ENCODE measurements at regions not wholly inside any gene's neighbourhood (a gene's known extent, or its start where the extent isn't known, plus 50 kb on each side); places are given as distances from the start of the nearest gene placed in this dataset.

DNA sequence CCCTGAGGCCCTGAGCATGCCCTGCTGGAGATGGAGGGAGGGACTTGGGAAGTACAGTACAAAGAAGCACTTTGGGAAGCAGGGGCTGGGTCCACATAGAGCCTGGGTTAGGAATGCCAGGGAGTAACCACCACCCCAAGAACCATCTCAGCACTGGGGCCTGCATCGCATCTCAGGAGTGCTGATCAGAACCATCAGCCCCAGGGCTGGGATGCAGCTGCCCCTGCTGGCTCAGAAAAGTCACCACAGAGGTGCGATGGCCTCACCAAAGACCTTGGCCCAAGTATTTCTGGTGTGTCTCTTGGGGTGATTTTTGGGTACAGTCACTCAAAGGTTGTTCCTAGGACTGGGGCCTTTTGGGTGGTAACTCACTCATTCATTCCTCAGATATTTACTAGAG lies 236.8 kb upstream of the MVB12B start:
- peaks cover 5% of the 10 kb centered on the region for H3K4me1 ChIP-seq (ENCODE audit: control insufficient read depth, extremely low read depth, insufficient read depth, low read length)
- DNase-seq (ENCODE audit: low read depth, low spot score), result no peak
- no peak overlapping the region for H3K9ac ChIP-seq (ENCODE audit: control insufficient read depth, extremely low read depth, insufficient read depth, low read length)
- H3K9me1 ChIP-seq (ENCODE audit: control insufficient read depth, extremely low read depth, insufficient read depth, low read length), result no peaks in the 10 kb centered on the region
- no peaks in the 10 kb centered on the region for H3K9me3 ChIP-seq (ENCODE audit: control insufficient read depth, low read depth, low read length)
- peaks cover 7% of the 10 kb centered on the region for H3K27me3 ChIP-seq (ENCODE audit: control insufficient read depth, extremely low read depth, insufficient read depth, low read length)
- FAIRE-seq, result no peak
- dilution Hi-C loops (cut with MboI; ENCODE audit: extremely low pct_ligation_motif_present, low sequenced_read_pairs), result no loop called here
- no peaks in the 10 kb centered on the region for H3K79me2 ChIP-seq (ENCODE audit: control insufficient read depth, insufficient read depth, low read length)
- H3K36me3 ChIP-seq (ENCODE audit: control insufficient read depth in 2 of 2, extremely low read depth in 1 of 2, insufficient read depth in 2 of 2, low read length in 2 of 2), result no peaks in the 10 kb centered on the region
- no peak overlapping the region for H2AFZ ChIP-seq (ENCODE audit: control insufficient read depth, low read length)
- H3K27ac ChIP-seq (ENCODE audit: control insufficient read depth, insufficient read depth, low read length), result no peak overlapping the region
- TF ChIP-seq EZH2 (IDR thresholded peaks at IDR 0.05; ENCODE audit: low read length), result no peak
- TF ChIP-seq, protein P1, sequence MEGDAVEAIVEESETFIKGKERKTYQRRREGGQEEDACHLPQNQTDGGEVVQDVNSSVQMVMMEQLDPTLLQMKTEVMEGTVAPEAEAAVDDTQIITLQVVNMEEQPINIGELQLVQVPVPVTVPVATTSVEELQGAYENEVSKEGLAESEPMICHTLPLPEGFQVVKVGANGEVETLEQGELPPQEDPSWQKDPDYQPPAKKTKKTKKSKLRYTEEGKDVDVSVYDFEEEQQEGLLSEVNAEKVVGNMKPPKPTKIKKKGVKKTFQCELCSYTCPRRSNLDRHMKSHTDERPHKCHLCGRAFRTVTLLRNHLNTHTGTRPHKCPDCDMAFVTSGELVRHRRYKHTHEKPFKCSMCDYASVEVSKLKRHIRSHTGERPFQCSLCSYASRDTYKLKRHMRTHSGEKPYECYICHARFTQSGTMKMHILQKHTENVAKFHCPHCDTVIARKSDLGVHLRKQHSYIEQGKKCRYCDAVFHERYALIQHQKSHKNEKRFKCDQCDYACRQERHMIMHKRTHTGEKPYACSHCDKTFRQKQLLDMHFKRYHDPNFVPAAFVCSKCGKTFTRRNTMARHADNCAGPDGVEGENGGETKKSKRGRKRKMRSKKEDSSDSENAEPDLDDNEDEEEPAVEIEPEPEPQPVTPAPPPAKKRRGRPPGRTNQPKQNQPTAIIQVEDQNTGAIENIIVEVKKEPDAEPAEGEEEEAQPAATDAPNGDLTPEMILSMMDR (optimal IDR thresholded peaks at IDR 0.05 in 1 of 3, IDR thresholded peaks at IDR 0.05 in 1 of 3, conservative IDR thresholded peaks at IDR 0.05 in 1 of 3; ENCODE audit: extremely low read depth in 1 of 3, insufficient read depth in 2 of 3, low read length in 3 of 3), result no peak
- H3K4me2 ChIP-seq (ENCODE audit: control insufficient read depth, extremely low read depth, insufficient read depth, low read depth, low read length), result no peak overlapping the region
- H4K20me1 ChIP-seq (ENCODE audit: control insufficient read depth, extremely low read depth, insufficient read depth, low read length), result no peaks in the 10 kb centered on the region
- H3K4me3 ChIP-seq (ENCODE audit: control insufficient read depth in 2 of 3, extremely low read depth in 1 of 3, insufficient read depth in 2 of 3, low read depth in 1 of 3, low read length in 3 of 3), result no peak overlapping the region

DNA sequence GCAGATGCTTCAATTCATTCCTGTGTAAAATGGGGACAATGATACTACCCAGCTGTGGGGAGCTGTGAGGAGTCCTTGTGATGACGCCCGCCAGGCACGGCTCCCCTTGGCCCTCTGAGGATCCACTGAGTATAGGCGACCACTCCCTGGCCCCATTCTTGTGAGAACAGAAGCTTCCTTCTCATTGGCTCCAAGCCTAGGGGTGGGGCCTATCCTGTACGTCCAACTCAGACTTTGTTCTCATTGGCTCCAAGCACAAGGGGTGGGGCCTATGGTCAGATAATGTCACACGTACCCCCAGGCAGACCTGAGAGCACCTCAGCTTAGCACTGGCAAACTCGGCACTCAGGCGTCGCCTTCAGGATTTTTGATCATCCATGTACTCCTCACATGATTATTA lies 232.9 kb upstream of the MVB12B start:
- H2AFZ ChIP-seq (ENCODE audit: control insufficient read depth, low read length), result no peak overlapping the region
- FAIRE-seq, result no peak
- no peak overlapping the region for H3K9ac ChIP-seq (ENCODE audit: control insufficient read depth, extremely low read depth, insufficient read depth, low read length)
- H4K20me1 ChIP-seq (ENCODE audit: control insufficient read depth, extremely low read depth, insufficient read depth, low read length), result no peaks in the 10 kb centered on the region
- H3K27me3 ChIP-seq (ENCODE audit: control insufficient read depth, extremely low read depth, insufficient read depth, low read length), result peaks cover 4% of the 10 kb centered on the region
- no peaks in the 10 kb centered on the region for H3K9me1 ChIP-seq (ENCODE audit: control insufficient read depth, extremely low read depth, insufficient read depth, low read length)
- H3K27ac ChIP-seq (ENCODE audit: control insufficient read depth, insufficient read depth, low read length), result no peak overlapping the region
- TF ChIP-seq, protein P1 (optimal IDR thresholded peaks at IDR 0.05 in 1 of 3, IDR thresholded peaks at IDR 0.05 in 1 of 3, conservative IDR thresholded peaks at IDR 0.05 in 1 of 3; ENCODE audit: extremely low read depth in 1 of 3, insufficient read depth in 2 of 3, low read length in 3 of 3), result no peak
- no peak for TF ChIP-seq EZH2 (IDR thresholded peaks at IDR 0.05; ENCODE audit: low read length)
- no peaks in the 10 kb centered on the region for H3K4me1 ChIP-seq (ENCODE audit: control insufficient read depth, extremely low read depth, insufficient read depth, low read length)
- H3K36me3 ChIP-seq (ENCODE audit: control insufficient read depth in 2 of 2, extremely low read depth in 1 of 2, insufficient read depth in 2 of 2, low read length in 2 of 2), result no peaks in the 10 kb centered on the region
- dilution Hi-C loops (cut with MboI; ENCODE audit: extremely low pct_ligation_motif_present, low sequenced_read_pairs), result no loop called here
- DNase-seq (ENCODE audit: low read depth, low spot score), result no peak
- no peak overlapping the region for H3K4me3 ChIP-seq (ENCODE audit: control insufficient read depth in 2 of 3, extremely low read depth in 1 of 3, insufficient read depth in 2 of 3, low read depth in 1 of 3, low read length in 3 of 3)
- H3K4me2 ChIP-seq (ENCODE audit: control insufficient read depth, extremely low read depth, insufficient read depth, low read depth, low read length), result no peak overlapping the region
- H3K79me2 ChIP-seq (ENCODE audit: control insufficient read depth, insufficient read depth, low read length), result no peaks in the 10 kb centered on the region
- no peaks in the 10 kb centered on the region for H3K9me3 ChIP-seq (ENCODE audit: control insufficient read depth, low read depth, low read length)
